ENCODE measurements at regions not wholly inside any gene's neighbourhood (a gene's known extent, or its start where the extent isn't known, plus 50 kb on each side); places are given as distances from the start of the nearest gene placed in this dataset.

GRCh38 chr13:34278780-34279179 is 460.8 kb downstream of the RFC3 start:
- Histone ChIP-seq H3K36me3 (ENCODE audit: insufficient read depth, low read length) (no peaks in the 10 kb centered on the region), H3K4me3 (ENCODE audit: low read depth in 1 of 2, low read length in 2 of 2) (no peak overlapping the region), H3K9me3 (ENCODE audit: insufficient read depth, low read length, severe bottlenecking) (no peaks in the 10 kb centered on the region), H3K27me3 (ENCODE audit: insufficient read depth, low read length, poor library complexity) (no peaks in the 10 kb centered on the region), H3K27ac (ENCODE audit: low read length) (no peak overlapping the region), H3K4me1 (ENCODE audit: insufficient read depth, low read length) (no peaks in the 10 kb centered on the region), H4K20me1 (ENCODE audit: insufficient read depth, low read length) (no peaks in the 10 kb centered on the region), H2AFZ (ENCODE audit: low read depth, low read length) (no peak overlapping the region), H3K79me2 (ENCODE audit: insufficient read depth, low read length) (no peaks in the 10 kb centered on the region), H3K9ac (ENCODE audit: low read depth, low read length) (no peak overlapping the region), H3K4me2 (ENCODE audit: insufficient read depth, low read length) (no peak overlapping the region)
- DNase-seq (no peak), ATAC-seq (ENCODE audit: insufficient read depth, low read depth) (no peak)
- TF ChIP-seq EZH2 (IDR thresholded peaks at IDR 0.05; ENCODE audit: borderline replicate concordance, low read depth, low read length, severe bottlenecking) (no peak), CTCF (IDR thresholded peaks at IDR 0.05; ENCODE audit: borderline replicate concordance, extremely low read depth, low read length, poor library complexity, severe bottlenecking) (no peak)

GRCh38 chr13:34290661-34291060 is 472.7 kb downstream of the RFC3 start:
- H4K20me1 ChIP-seq (ENCODE audit: insufficient read depth, low read length), result no peaks in the 10 kb centered on the region
- H3K9ac ChIP-seq (ENCODE audit: low read depth, low read length), result no peak overlapping the region
- no peaks in the 10 kb centered on the region for H3K9me3 ChIP-seq (ENCODE audit: insufficient read depth, low read length, severe bottlenecking)
- H3K36me3 ChIP-seq (ENCODE audit: insufficient read depth, low read length), result no peaks in the 10 kb centered on the region
- H3K4me2 ChIP-seq (ENCODE audit: insufficient read depth, low read length), result no peak overlapping the region
- no peak for ATAC-seq (ENCODE audit: insufficient read depth, low read depth)
- no peaks in the 10 kb centered on the region for H3K27me3 ChIP-seq (ENCODE audit: insufficient read depth, low read length, poor library complexity)
- TF ChIP-seq EZH2 (IDR thresholded peaks at IDR 0.05; ENCODE audit: borderline replicate concordance, low read depth, low read length, severe bottlenecking) (no peak), CTCF (IDR thresholded peaks at IDR 0.05; ENCODE audit: borderline replicate concordance, extremely low read depth, low read length, poor library complexity, severe bottlenecking) (no peak)
- H3K27ac ChIP-seq (ENCODE audit: low read length), result no peak overlapping the region
- H3K79me2 ChIP-seq (ENCODE audit: insufficient read depth, low read length), result no peaks in the 10 kb centered on the region
- H3K4me3 ChIP-seq (ENCODE audit: low read depth in 1 of 2, low read length in 2 of 2), result no peak overlapping the region
- DNase-seq, result no peak
- no peak overlapping the region for H2AFZ ChIP-seq (ENCODE audit: low read depth, low read length)
- H3K4me1 ChIP-seq (ENCODE audit: insufficient read depth, low read length), result no peaks in the 10 kb centered on the region

- Histone ChIP-seq H3K4me1 (ENCODE audit: insufficient read depth, low read length) (no peaks in the 10 kb centered on the region), H3K9me3 (ENCODE audit: insufficient read depth, low read length, severe bottlenecking) (no peaks in the 10 kb centered on the region), H3K27me3 (ENCODE audit: insufficient read depth, low read length, poor library complexity) (no peaks in the 10 kb centered on the region), H3K79me2 (ENCODE audit: insufficient read depth, low read length) (no peaks in the 10 kb centered on the region), H3K4me3 (ENCODE audit: low read depth in 1 of 2, low read length in 2 of 2) (no peak overlapping the region), H4K20me1 (ENCODE audit: insufficient read depth, low read length) (no peaks in the 10 kb centered on the region), H3K9ac (ENCODE audit: low read depth, low read length) (no peak overlapping the region), H3K36me3 (ENCODE audit: insufficient read depth, low read length) (no peaks in the 10 kb centered on the region), H3K27ac (ENCODE audit: low read length) (no peak overlapping the region), H3K4me2 (ENCODE audit: insufficient read depth, low read length) (no peak overlapping the region), H2AFZ (ENCODE audit: low read depth, low read length) (no peak overlapping the region)
- TF ChIP-seq CTCF (IDR thresholded peaks at IDR 0.05; ENCODE audit: borderline replicate concordance, extremely low read depth, low read length, poor library complexity, severe bottlenecking) (no peak), EZH2 (IDR thresholded peaks at IDR 0.05; ENCODE audit: borderline replicate concordance, low read depth, low read length, severe bottlenecking) (no peak)
- ATAC-seq (ENCODE audit: insufficient read depth, low read depth) (no peak), DNase-seq (no peak)
Observed at GRCh38 chr13:34294483-34295129, 476.7 kb downstream of the RFC3 start.

All from DND-41 (cell line).